ENCODE measurements at regions not wholly inside any gene's neighbourhood (a gene's known extent, or its start where the extent isn't known, plus 50 kb on each side); places are given as distances from the start of the nearest gene placed in this dataset.

GRCh38 chr11:37230865-37231264 is 632.8 kb upstream of the RAG2 start:
- no peaks in the 10 kb centered on the region for H3K4me1 ChIP-seq
- intact Hi-C loops (cut with DNase I; ENCODE audit: low total_unique reads), result no loop called here
- no peaks in the 10 kb centered on the region for H3K9me3 ChIP-seq
- H3K36me3 ChIP-seq, result no peaks in the 10 kb centered on the region
- no peak for DNase-seq
- TF ChIP-seq CTCF (IDR thresholded peaks at IDR 0.05), result no peak
- TF ChIP-seq POLR2A (IDR thresholded peaks at IDR 0.05), result no peak
- no peak overlapping the region for H3K27ac ChIP-seq
- no peaks in the 10 kb centered on the region for H3K27me3 ChIP-seq
- no peak overlapping the region for H3K4me3 ChIP-seq

GRCh38 chr11:37223962-37224361 is 625.9 kb upstream of the RAG2 start:
- DNase-seq, result no peak
- H3K9me3 ChIP-seq, result no peaks in the 10 kb centered on the region
- no peak for TF ChIP-seq POLR2A (IDR thresholded peaks at IDR 0.05)
- TF ChIP-seq CTCF (IDR thresholded peaks at IDR 0.05), result no peak
- H3K27ac ChIP-seq, result no peak overlapping the region
- no peaks in the 10 kb centered on the region for H3K27me3 ChIP-seq
- no peaks in the 10 kb centered on the region for H3K4me1 ChIP-seq
- H3K4me3 ChIP-seq, result no peak overlapping the region
- intact Hi-C loops (cut with DNase I; ENCODE audit: low total_unique reads), result no loop called here
- H3K36me3 ChIP-seq, result no peaks in the 10 kb centered on the region

GRCh38 chr11:37203006-37203405 is 605.0 kb upstream of the RAG2 start:
- Histone ChIP-seq H3K27ac (no peak overlapping the region), H3K4me1 (no peaks in the 10 kb centered on the region), H3K9me3 (no peaks in the 10 kb centered on the region), H3K4me3 (no peak overlapping the region), H3K27me3 (no peaks in the 10 kb centered on the region), H3K36me3 (no peaks in the 10 kb centered on the region)
- no peak for TF ChIP-seq POLR2A (IDR thresholded peaks at IDR 0.05)
- TF ChIP-seq CTCF (IDR thresholded peaks at IDR 0.05), result no peak
- intact Hi-C loops (cut with DNase I; ENCODE audit: low total_unique reads), result no loop called here
- no peak for DNase-seq

- Histone ChIP-seq H3K9me3 (no peaks in the 10 kb centered on the region), H3K27ac (no peak overlapping the region), H3K36me3 (no peaks in the 10 kb centered on the region), H3K4me1 (no peaks in the 10 kb centered on the region), H3K27me3 (no peaks in the 10 kb centered on the region), H3K4me3 (no peak overlapping the region)
- intact Hi-C loops (cut with DNase I; ENCODE audit: low total_unique reads), result no loop called here
- no peak for TF ChIP-seq POLR2A (IDR thresholded peaks at IDR 0.05)
- no peak for TF ChIP-seq CTCF (IDR thresholded peaks at IDR 0.05)
- DNase-seq, result no peak
Observed at GRCh38 chr11:37199082-37199481, 601.0 kb upstream of the RAG2 start.

- no peak for DNase-seq
- no peak overlapping the region for H3K27ac ChIP-seq
- no peaks in the 10 kb centered on the region for H3K36me3 ChIP-seq
- H3K9me3 ChIP-seq, result no peaks in the 10 kb centered on the region
- H3K27me3 ChIP-seq, result no peaks in the 10 kb centered on the region
- intact Hi-C loops (cut with DNase I; ENCODE audit: low total_unique reads), result no loop called here
- H3K4me3 ChIP-seq, result no peak overlapping the region
- TF ChIP-seq CTCF (IDR thresholded peaks at IDR 0.05) (no peak), POLR2A (IDR thresholded peaks at IDR 0.05) (no peak)
- H3K4me1 ChIP-seq, result no peaks in the 10 kb centered on the region
Observed at GRCh38 chr11:37184326-37184725, 586.3 kb upstream of the RAG2 start.

Data from uterus (tissue), 3 donors.